IPS-18c (cell line): ENCODE measurements at regions not wholly inside any gene's neighbourhood (a gene's known extent, or its start where the extent isn't known, plus 50 kb on each side); places are given as distances from the start of the nearest gene placed in this dataset.

ENCODE experiments used
- H3K4me3 ChIP-seq: 2 replicates; pipeline ENCODE4 v1.7.0; 2013; ENCODE audit warnings: low read depth, mild to moderate bottlenecking, low read length, moderate library complexity; ENCODE audit not compliant: insufficient read depth
- H3K9me3 ChIP-seq: one replicate; pipeline ENCODE4 v1.6.1; 2013; ENCODE audit warnings: mild to moderate bottlenecking, low read length, moderate library complexity; ENCODE audit not compliant: control insufficient read depth, insufficient read depth

DNA sequence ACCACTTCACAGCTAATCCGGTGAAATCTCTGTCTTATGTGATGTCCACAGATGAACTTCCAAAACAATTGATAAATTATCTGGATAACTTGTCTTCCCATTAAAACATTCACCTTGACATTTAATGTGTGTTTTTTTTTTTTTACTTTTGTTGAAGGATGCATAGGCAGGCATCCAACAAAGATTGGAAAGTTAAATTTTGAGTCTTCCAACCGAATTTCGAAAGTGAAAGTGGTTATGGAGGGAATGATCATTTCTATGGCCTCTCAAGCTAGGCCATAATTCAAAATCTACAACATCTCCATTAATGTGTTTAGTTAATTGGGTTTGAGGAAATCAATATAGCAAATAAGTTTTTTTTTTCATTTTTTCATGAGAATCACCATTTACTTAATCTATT lies 1495.5 kb upstream of the ACVR2A start:
- Histone ChIP-seq H3K9me3 (no peaks in the 10 kb centered on the region), H3K4me3 (no peak overlapping the region)

GRCh38 chr2:146324951-146325350 lies 1519.9 kb upstream of the ACVR2A start:
- H3K4me3 ChIP-seq, result no peak overlapping the region
- no peaks in the 10 kb centered on the region for H3K9me3 ChIP-seq

DNA sequence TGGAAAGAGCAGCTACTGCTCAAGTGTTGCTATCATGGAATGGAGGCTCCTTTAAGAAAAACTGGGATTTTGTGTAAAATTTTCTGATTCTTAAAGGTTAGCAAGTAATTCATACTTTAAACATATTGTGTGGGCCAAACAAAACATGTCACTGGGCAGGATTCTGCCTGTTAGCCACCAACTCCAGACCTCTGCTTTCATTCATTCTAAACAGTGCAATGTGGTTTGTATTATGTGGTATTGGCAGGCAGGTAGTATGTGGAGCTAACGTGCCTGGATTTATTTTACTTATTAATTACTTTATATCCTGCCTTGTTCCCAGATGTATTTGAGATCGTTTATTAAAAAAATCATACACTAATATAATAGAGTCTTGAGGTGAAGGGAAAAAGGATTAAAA lies 1521.3 kb upstream of the ACVR2A start:
- no peak overlapping the region for H3K4me3 ChIP-seq
- no peaks in the 10 kb centered on the region for H3K9me3 ChIP-seq

- H3K4me3 ChIP-seq, result no peak overlapping the region
- no peaks in the 10 kb centered on the region for H3K9me3 ChIP-seq
These were observed 1523.7 kb upstream of the ACVR2A start for GRCh38 chr2:146321175-146321574.

DNA sequence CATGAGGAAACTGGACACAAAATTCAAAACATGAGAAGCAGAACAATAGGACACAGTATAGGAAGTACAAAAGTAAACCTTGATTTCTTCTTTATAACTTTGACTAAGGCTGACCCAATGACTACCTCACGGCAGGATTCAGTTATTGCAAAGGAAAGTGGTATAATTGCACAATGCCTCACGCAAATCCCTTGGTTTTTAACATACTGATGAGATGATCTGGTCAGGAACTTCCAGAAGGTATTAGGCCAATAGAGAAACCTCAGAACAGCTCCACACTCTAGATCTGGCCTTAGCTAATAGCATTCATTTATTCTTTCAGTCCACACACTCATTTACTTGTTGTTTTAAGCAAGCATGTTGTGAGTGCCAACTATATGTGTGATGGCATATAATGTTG lies 1526.9 kb upstream of the ACVR2A start:
- no peak overlapping the region for H3K4me3 ChIP-seq
- H3K9me3 ChIP-seq, result no peaks in the 10 kb centered on the region

- Histone ChIP-seq H3K4me3 (no peak overlapping the region), H3K9me3 (no peaks in the 10 kb centered on the region)
These were observed 1531.9 kb upstream of the ACVR2A start for GRCh38 chr2:146312899-146313298.

DNA sequence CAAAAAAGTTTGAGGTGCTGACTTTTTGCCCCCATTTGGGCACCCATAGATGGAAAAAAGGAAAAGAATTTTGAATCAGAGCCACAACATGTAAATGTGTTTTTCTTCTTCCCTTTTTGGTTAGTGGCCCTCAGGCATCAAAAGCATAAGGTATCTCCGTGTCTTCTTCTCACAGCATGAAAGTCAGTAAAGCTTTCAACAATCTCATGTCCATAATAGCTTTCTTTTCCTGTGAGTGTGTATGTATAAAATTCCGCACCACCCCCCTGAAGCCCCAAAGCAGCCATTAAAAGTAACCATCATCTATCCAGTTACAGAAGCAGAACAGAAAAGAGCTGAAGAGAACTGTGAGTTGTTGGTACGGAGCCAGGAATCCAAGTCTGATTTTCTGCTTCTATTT lies 1539.7 kb upstream of the ACVR2A start:
- H3K9me3 ChIP-seq, result peaks cover under 1% of the 10 kb centered on the region
- H3K4me3 ChIP-seq, result no peak overlapping the region

- Histone ChIP-seq H3K9me3 (peaks cover 4% of the 10 kb centered on the region), H3K4me3 (no peak overlapping the region)
These were observed 1543.5 kb upstream of the ACVR2A start for GRCh38 chr2:146301287-146301686.

DNA sequence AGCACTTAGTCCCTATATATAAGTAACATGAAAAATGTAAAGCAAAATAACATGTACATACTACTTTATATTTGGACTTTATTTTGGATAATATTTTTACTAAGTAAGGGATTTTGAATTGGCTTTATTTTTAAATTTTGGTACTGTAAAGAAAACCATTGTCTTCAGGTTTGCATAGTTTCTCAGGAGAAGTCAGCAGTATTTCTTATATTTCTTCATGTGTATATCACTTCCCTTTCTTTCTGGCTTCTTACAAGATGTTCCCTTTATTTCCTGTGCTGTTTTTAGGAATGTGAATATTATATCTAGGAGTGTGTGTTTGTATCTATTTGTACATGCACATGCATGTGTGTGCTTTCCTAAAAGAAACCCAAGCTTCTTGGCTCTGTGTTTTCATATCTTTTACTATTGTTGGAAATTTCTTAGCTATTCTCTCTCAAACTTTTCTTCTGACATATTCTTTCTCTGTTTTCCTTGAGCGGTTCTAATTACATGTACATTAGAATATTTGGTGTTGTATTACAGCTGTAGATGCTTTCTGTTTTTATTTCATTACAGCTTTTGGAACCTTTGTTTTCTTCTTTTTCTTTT lies 1549.7 kb upstream of the ACVR2A start:
- peaks cover 4% of the 10 kb centered on the region for H3K9me3 ChIP-seq
- no peak overlapping the region for H3K4me3 ChIP-seq

DNA sequence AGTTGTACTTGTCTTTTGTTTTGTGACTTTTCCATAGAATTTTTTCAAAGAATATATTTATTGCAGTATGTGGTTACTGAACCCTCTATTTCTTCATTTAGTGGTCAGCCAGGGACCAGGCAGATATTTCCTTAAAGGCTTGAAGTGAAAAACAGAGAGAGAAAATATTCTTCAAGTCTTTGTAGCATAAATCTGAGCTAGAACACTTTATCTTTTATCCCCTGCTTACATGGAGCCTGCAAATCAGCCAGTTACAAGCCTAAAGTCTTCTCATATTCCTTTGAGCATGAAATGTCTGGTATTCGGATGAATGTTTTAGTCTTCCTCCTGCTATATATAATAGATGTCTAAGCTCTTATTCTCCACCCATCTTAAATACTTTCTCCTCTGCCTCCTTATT lies 1557.5 kb upstream of the ACVR2A start:
- no peak overlapping the region for H3K4me3 ChIP-seq
- H3K9me3 ChIP-seq, result no peaks in the 10 kb centered on the region

GRCh38 chr2:146278881-146279280 lies 1565.9 kb upstream of the ACVR2A start:
- Histone ChIP-seq H3K9me3 (peaks cover 2% of the 10 kb centered on the region), H3K4me3 (no peak overlapping the region)

DNA sequence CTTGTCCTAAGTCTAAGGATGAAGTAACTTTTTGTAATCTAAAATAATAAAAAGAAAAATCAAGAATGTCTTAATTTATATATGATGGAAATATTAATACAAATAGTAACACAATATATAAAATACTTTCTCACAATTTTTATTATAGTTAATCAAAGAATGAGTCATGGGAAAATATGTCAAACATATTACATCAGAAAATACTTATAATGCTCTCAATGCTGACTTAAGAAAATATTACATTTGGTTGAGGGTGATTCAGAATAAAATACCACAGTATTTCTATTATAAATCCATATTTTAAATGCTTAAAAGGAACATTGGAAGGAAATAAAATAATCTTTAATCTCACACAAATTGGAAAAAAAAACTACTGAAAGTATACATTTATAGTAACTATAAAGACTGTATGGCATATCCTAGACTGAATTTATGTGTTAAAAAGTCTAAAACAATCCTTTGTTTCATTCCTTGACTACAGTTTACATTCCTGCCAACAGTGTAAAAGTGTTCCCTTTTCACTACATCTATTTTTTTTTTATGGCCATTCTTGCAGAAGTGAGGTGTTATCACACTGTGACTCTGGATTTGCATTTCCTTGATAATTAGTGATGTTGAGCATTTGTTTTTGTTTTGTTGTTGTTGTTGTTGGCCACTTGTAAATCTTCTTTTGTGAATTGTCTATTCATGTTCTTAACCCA lies 1573.5 kb upstream of the ACVR2A start:
- Histone ChIP-seq H3K4me3 (no peak overlapping the region), H3K9me3 (no peaks in the 10 kb centered on the region)

- Histone ChIP-seq H3K4me3 (no peak overlapping the region), H3K9me3 (no peaks in the 10 kb centered on the region)
These were observed 1574.2 kb upstream of the ACVR2A start for GRCh38 chr2:146270618-146271017.

DNA sequence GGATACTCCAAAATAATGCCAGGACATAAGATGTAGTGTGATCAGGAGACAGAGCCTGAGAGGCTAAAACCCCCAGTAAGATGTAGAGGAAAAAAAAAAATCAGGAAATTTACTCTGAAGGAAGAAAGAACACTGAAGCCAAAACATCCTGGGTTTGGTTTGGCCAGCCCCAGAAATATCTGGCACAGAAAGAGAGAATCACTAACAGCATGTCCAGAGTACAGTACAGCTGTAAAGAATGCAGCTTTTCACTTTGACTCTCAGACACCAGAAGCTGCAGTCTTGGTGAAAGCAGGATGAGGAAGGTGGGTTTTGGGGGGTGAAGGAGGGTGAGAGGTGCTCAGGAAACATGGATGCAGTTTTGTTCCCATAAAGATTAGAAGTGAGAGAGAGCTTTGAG lies 1577.7 kb upstream of the ACVR2A start:
- H3K9me3 ChIP-seq, result no peaks in the 10 kb centered on the region
- H3K4me3 ChIP-seq, result no peak overlapping the region

GRCh38 chr2:146265656-146266055 lies 1579.2 kb upstream of the ACVR2A start:
- H3K9me3 ChIP-seq, result no peaks in the 10 kb centered on the region
- no peak overlapping the region for H3K4me3 ChIP-seq

- Histone ChIP-seq H3K9me3 (no peaks in the 10 kb centered on the region), H3K4me3 (no peak overlapping the region)
These were observed 1582.2 kb upstream of the ACVR2A start for GRCh38 chr2:146262606-146263005.

DNA sequence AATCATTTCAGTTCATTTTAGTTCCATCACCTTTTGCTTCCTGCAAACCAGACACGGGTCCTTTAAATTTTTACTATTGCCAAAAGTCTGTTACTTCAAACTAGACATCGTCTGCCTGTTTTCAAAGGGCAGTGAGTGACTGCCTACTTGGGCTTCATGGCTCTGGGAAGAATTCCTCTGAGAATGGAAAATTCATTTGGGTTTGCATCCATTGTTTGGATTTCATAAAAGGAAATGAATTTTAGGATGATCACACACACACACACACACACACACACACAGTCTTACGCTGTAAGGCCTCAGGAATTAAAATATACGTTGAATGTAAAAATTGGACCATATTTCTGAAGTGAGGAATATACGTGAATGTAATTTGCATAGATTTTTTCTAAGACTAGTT lies 1584.3 kb upstream of the ACVR2A start:
- Histone ChIP-seq H3K9me3 (no peaks in the 10 kb centered on the region), H3K4me3 (no peak overlapping the region)

GRCh38 chr2:146259816-146260215 lies 1585.0 kb upstream of the ACVR2A start:
- Histone ChIP-seq H3K4me3 (no peak overlapping the region), H3K9me3 (no peaks in the 10 kb centered on the region)

DNA sequence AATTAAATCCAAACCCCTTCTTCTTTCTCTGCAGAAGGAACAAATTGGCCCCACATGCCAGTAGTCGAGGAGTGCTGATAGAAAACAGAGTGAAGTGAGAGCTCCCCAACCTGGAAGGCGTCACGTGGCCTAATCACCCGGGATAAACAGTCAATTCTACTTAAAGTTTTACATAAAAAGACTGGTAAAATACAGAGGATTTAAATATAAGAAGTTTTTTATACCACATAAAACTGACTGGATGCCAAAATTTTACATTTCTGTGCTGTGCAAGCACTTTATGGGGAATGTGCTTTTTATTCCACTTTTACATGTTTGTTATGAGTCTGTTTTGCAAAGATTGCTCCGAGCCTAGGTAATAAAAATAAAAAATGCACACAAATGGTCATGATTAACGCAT lies 1586.8 kb upstream of the ACVR2A start:
- H3K9me3 ChIP-seq, result no peaks in the 10 kb centered on the region
- H3K4me3 ChIP-seq, result no peak overlapping the region
